Breast epithelium (tissue), 3 donors: ENCODE measurements at regions not wholly inside any gene's neighbourhood (a gene's known extent, or its start where the extent isn't known, plus 50 kb on each side); places are given as distances from the start of the nearest gene placed in this dataset.

Source experiments
- CTCF ChIP-seq, 3 donors: fragments of 450-650 bp; IDR thresholded peaks; one replicate each; pipeline ENCODE4 v1.5.1; 2016 to 2017; ENCODE audit warnings: antibody characterized with exemption in 3 of 3, mild to moderate bottlenecking in 3 of 3, moderate library complexity in 3 of 3
- POLR2A ChIP-seq: fragments of 450-650 bp; IDR thresholded peaks from one replicate; pipeline ENCODE4 v1.6.1; 2016; ENCODE audit warnings: antibody characterized with exemption, mild to moderate bottlenecking, moderate library complexity
- POLR2AphosphoS5 ChIP-seq, 3 donors: sonication (generic); formaldehyde crosslinking; IDR thresholded peaks; one replicate each; pipeline ENCODE4 v1.6.1; 2017; ENCODE audit warnings: antibody characterized with exemption in 3 of 3

GRCh38 chr20:40268321-40269075 lies 420.5 kb downstream of the MAFB start:
- TF ChIP-seq CTCF (IDR thresholded peaks at IDR 0.05): no peak
- TF ChIP-seq POLR2AphosphoS5 (IDR thresholded peaks at IDR 0.05): no peak
- TF ChIP-seq POLR2A: no peak
